ENCODE measurements at regions not wholly inside any gene's neighbourhood (a gene's known extent, or its start where the extent isn't known, plus 50 kb on each side); places are given as distances from the start of the nearest gene placed in this dataset.

DNA sequence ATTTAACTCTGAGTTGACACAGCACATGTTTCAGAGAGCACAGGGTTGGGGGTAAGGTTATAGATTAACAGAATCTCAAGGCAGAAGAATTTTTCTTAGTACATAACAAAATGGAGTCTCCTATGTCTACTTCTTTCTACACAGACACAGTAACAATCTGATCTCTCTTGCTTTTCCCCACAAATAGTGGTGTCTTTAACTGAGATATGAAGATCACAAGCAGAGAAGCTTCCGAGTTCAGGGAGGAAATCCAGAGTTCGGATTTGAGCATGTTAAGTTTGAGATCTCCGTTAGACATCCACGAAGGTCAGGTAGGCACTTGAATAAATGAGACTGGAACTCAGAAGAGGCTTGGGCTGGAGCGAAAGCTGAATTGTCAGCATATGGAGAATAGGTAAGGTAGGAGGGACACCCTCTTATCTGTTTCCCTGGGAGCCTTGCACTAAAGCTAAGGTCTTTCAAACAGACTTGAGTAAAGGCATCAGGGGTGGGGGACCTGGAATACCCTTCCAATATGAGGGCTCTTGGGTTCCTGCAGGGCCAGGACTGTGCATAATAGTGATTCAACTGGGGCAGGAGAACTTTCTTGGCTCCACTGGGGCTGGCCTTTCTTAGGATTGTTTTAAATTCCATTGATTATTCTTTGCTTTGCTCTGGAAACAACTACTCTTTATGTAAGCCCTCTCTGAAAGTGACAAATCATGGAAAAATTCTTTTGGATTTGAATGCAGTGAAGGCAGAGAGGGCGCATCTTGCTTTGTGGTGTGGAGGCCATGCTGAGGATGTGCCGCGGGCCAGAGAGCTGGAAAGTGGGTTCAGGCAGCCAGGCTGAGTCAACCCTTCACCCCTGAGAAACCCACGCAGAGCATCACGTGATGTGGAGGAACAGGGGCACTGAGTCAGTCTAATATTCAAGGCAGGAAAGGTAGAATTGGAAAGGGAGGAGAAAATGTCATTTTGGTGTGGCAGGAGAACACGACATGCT lies 62.7 kb upstream of the AMPD3 start:
- TF ChIP-seq, protein P1, sequence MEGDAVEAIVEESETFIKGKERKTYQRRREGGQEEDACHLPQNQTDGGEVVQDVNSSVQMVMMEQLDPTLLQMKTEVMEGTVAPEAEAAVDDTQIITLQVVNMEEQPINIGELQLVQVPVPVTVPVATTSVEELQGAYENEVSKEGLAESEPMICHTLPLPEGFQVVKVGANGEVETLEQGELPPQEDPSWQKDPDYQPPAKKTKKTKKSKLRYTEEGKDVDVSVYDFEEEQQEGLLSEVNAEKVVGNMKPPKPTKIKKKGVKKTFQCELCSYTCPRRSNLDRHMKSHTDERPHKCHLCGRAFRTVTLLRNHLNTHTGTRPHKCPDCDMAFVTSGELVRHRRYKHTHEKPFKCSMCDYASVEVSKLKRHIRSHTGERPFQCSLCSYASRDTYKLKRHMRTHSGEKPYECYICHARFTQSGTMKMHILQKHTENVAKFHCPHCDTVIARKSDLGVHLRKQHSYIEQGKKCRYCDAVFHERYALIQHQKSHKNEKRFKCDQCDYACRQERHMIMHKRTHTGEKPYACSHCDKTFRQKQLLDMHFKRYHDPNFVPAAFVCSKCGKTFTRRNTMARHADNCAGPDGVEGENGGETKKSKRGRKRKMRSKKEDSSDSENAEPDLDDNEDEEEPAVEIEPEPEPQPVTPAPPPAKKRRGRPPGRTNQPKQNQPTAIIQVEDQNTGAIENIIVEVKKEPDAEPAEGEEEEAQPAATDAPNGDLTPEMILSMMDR (IDR thresholded peaks at IDR 0.05; ENCODE audit: insufficient read depth, low read depth, low read length), result no peak
- no peak overlapping the region for H3K4me3 ChIP-seq (ENCODE audit: low read depth, low read length)
- no peak for DNase-seq (ENCODE audit: low read depth)

DNA sequence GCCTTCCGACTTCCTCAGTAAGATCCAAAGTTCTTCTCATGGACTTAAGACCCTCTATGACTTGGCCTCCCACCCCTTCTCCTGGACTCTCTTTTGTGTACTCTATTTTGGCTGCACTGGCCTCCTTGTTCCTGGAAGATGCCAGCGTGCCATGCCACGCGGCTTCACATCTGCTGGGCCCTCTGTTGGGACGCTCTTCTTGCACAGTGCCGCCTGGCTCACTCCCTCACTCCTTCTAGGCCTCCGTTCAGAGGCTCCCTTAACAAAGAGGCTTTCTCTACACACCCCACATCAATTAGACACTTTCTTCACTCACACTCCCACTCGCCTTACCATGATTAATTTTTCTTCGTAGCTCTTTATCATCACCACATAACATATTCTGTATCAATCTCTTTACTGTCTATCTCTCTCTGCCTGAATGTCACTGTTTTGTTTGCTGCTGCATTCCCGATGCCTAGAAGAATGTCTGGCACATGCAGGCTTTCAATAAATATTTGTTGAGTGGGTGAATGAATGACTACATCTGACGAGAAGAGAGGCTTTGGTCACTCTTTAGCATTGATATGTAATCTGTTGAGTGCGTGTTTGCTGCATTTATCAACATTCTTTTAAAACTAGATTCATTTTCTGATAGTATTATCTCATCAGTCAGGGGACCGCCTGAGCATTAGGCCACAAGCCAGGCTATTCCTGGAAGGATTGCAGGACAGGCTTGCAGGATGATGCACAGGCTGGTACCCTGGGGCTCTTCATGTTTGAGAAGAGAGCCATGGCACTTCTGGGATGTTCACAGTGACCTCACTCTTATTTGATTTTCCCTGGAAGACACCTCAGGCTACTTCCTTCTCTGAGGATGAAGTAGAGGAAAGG lies 60.6 kb upstream of the AMPD3 start:
- no peak for DNase-seq (ENCODE audit: low read depth)
- TF ChIP-seq, protein P1 (IDR thresholded peaks at IDR 0.05; ENCODE audit: insufficient read depth, low read depth, low read length), result no peak
- no peak overlapping the region for H3K4me3 ChIP-seq (ENCODE audit: low read depth, low read length)

DNA sequence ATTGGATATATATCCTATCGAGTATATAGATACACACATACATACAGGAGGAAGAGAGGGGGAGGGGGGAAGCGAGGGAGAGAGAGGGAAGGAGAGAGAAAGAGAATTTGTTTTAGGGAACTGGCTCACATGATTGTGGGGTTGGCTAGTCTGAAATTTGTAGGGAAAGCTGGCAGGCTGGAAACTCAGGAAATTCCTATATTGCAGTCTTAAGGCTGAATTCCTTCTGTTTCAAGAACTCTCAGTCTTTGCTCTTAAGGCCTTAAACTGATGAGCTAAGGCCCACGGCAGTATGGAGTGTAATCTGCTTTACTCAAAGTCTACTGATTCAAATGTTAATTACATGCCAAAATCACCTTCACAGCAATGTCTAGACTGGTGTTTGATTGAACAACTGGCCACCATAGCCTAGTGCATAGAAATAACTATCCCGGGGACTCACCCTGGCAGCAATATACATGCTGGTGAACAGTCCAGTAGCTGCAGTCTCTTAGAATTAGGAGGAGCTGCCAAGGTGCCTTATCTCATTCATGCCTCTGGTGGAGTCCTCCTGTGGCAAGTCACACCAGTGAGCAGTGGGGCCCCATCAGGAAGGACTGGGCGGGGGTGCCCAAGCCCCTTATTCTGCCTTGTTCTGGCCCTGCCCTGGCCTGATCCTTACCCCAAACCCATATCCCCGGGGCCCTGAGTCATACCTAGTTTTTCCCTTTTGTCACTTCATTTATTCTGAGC lies 59.7 kb upstream of the AMPD3 start:
- TF ChIP-seq, protein P1 (IDR thresholded peaks at IDR 0.05; ENCODE audit: insufficient read depth, low read depth, low read length), result no peak
- H3K4me3 ChIP-seq (ENCODE audit: low read depth, low read length), result no peak overlapping the region
- DNase-seq (ENCODE audit: low read depth), result no peak

DNA sequence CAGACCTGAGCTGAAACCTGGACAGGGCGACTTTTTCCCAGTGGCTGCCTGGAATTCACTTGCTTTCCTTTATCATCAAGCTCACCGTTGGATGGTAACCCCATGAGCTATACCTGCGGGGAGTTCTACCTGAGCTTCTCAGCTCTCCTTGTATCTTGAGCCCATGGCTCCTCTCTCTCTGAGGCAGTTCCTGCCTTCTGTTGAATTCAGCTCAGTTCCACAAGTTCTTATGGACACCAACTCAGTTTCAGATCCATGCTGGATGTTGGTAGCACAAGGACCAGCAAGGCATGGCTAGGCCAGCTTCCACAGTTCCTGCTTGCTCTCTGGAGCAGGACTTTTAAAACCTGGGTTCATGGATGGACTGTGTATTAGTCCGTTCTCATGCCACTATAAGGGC lies 58.3 kb upstream of the AMPD3 start:
- H3K4me3 ChIP-seq (ENCODE audit: low read depth, low read length), result no peak overlapping the region
- DNase-seq (ENCODE audit: low read depth), result no peak
- TF ChIP-seq, protein P1 (IDR thresholded peaks at IDR 0.05; ENCODE audit: insufficient read depth, low read depth, low read length), result no peak

DNA sequence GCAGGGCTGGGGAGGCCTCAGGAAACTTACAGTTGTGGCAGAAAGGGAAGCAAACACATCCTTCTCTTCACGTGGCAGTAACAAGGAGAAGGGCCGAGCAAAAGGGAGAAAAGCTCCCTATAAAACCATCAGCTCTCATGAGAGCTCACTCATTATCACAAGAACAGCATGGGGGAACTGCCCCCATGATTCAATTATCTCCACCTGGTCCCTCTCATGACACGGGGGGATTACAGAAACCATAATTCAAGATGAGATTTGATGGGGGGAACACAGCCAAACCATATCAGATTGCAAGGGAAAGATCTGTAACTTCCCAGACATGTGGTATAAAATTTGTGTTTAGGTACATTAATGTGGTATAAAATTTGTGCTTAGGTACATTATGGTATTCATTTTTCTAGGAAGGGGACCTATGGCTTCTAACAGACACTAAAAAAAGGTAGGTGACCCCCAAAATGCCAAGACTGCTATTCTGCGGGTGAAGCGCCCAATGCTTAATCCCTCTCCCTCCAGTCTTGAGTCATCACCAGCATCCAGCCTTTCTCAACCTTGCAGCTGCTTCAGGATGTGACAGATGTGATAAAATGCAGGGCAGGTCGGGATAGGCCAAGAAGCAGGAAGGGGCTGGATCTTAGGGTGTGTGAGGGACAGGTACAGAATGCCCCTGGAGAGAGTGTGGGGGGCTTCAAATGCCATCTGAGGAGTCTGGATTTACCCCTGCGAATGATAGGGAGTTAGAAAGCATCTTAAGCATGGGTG lies 57.7 kb upstream of the AMPD3 start:
- peak; percentile 36 for DNase-seq (ENCODE audit: low read depth)
- H3K4me3 ChIP-seq (ENCODE audit: low read depth, low read length), result no peak overlapping the region
- TF ChIP-seq, protein P1 (IDR thresholded peaks at IDR 0.05; ENCODE audit: insufficient read depth, low read depth, low read length), result no peak

DNA sequence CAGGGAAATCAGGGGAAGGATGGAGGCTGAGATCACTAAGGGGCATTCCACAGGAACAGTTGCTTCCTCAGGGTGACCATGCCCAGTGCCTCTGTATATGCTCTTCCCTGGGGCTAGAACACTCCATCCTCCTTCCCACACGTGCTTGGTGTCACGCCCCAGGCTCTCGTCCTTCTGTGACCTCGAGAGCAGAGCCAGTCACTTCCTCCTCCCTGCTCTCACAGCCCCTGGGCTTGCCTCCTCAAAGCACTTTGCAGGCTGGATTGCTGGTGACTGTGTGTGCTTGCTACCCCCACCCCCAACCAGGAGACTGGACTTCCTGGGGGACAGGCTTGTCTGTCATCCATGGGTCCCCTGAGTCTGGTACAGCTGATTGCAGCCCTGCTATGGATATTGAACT lies 56.5 kb upstream of the AMPD3 start:
- DNase-seq (ENCODE audit: low read depth), result no peak
- TF ChIP-seq, protein P1 (IDR thresholded peaks at IDR 0.05; ENCODE audit: insufficient read depth, low read depth, low read length), result no peak
- H3K4me3 ChIP-seq (ENCODE audit: low read depth, low read length), result no peak overlapping the region

All from fibroblast of villous mesenchyme (primary cell).